IMR-90 (cell line): ENCODE measurements at regions not wholly inside any gene's neighbourhood (a gene's known extent, or its start where the extent isn't known, plus 50 kb on each side); places are given as distances from the start of the nearest gene placed in this dataset.

Experiments
- ATAC-seq: fragments of 200-7000 bp; cut with Tn5 transposase; 2 replicates; pipeline ENCODE4 v1.9.1; 2020; ENCODE audit warnings: low read depth, mild to moderate bottlenecking, moderate library complexity
- BruUV-seq: library from RNA; stranded (reverse); fragments of 400-500 nt; replicated peaks from 2 replicates; lab custom pipeline; 2021; lab: Mats Ljungman, UMichigan
- CTCF ChIA-PET: fragments of 300-600 bp; formaldehyde crosslinking; extraction: SDS; loops from one replicate; lab custom pipeline; 2021; ENCODE audit warnings: antibody characterized with exemption; lab: Yijun Ruan, JAX
- POLR2A ChIA-PET: fragments of 300-600 bp; sonication (Branson Sonifier 250); formaldehyde crosslinking; loops from one replicate; lab custom pipeline; 2022; ENCODE audit warnings: antibody characterized with exemption; ENCODE audit not compliant: unreplicated experiment; lab: Charles Lee
- DNase-seq: peaks from one replicate; pipeline ENCODE4 v3.0.0; 2013
- H2AFZ ChIP-seq: replicated peaks from 2 replicates; pipeline ENCODE3; 2013; ENCODE audit warnings: low read length, mild to moderate bottlenecking; ENCODE audit not compliant: poor library complexity
- H2AK5ac ChIP-seq: 2 replicates; pipeline ENCODE4 v1.6.1; 2013; ENCODE audit warnings: low read depth, low read length, inconsistent platforms
- H2AK9ac ChIP-seq: replicated peaks from 2 replicates; pipeline ENCODE3; 2013; ENCODE audit warnings: mild to moderate bottlenecking, low read depth, low read length, moderate library complexity; ENCODE audit not compliant: poor library complexity
- H2BK120ac ChIP-seq: 2 replicates; pipeline ENCODE4 v1.6.1; 2013; ENCODE audit warnings: low read depth, low read length, inconsistent platforms
- H2BK15ac ChIP-seq: 3 replicates; pipeline ENCODE4 v1.6.1; 2013; ENCODE audit warnings: low read depth, low read length, inconsistent platforms
- H2BK20ac ChIP-seq: 2 replicates; pipeline ENCODE4 v1.6.1; 2013; ENCODE audit warnings: low read depth, mild to moderate bottlenecking, inconsistent platforms, low read length, moderate library complexity
- H2BK5ac ChIP-seq: 2 replicates; pipeline ENCODE4 v1.6.1; 2013; ENCODE audit warnings: mild to moderate bottlenecking, low read depth, low read length, inconsistent platforms; ENCODE audit not compliant: poor library complexity, severe bottlenecking
- H3K14ac ChIP-seq: replicated peaks from 2 replicates; pipeline ENCODE4 v1.6.1; 2013; ENCODE audit warnings: low read depth, low read length, inconsistent platforms
- H3K18ac ChIP-seq: 2 replicates; pipeline ENCODE4 v1.6.1; 2013; ENCODE audit warnings: low read depth, low read length, control low read depth
- H3K23ac ChIP-seq: 2 replicates; pipeline ENCODE4 v1.6.1; 2013; ENCODE audit warnings: low read depth, low read length, inconsistent platforms
- H3K27ac ChIP-seq: 2 replicates; pipeline ENCODE4 v1.5.1; 2013; ENCODE audit warnings: mild to moderate bottlenecking, control low read depth, low read length; ENCODE audit not compliant: insufficient read depth
- H3K27me3 ChIP-seq: 2 replicates; pipeline ENCODE4 v1.6.1; 2013; ENCODE audit warnings: low read length; ENCODE audit not compliant: control insufficient read depth, insufficient read depth
- H3K36me3 ChIP-seq: 2 replicates; pipeline ENCODE4 v1.6.1; 2013; ENCODE audit warnings: low read length, mixed read lengths; ENCODE audit not compliant: control insufficient read depth, insufficient read depth
- H3K4ac ChIP-seq: 2 replicates; pipeline ENCODE4 v1.6.1; 2013; ENCODE audit warnings: low read depth, low read length, inconsistent platforms
- H3K4me1 ChIP-seq: 2 replicates; pipeline ENCODE4 v1.6.1; 2013; ENCODE audit warnings: low read length, mixed read lengths; ENCODE audit not compliant: control insufficient read depth, insufficient read depth
- H3K4me2 ChIP-seq: 2 replicates; pipeline ENCODE4 v1.6.1; 2013; ENCODE audit warnings: low read depth, mild to moderate bottlenecking, control low read depth, low read length, moderate library complexity
- H3K4me3 ChIP-seq: 2 replicates; pipeline ENCODE4 v1.5.1; 2013; ENCODE audit warnings: low read depth, mild to moderate bottlenecking, control low read depth, low read length, moderate library complexity; ENCODE audit not compliant: insufficient read depth
- H3K56ac ChIP-seq: 2 replicates; pipeline ENCODE4 v1.6.1; 2013; ENCODE audit warnings: low read length, inconsistent platforms; ENCODE audit not compliant: insufficient read depth; ENCODE audit errors: extremely low read depth
- H3K79me1 ChIP-seq, 2 experiments: 2 replicates each; pipeline ENCODE4 v1.6.1; 2013; ENCODE audit warnings: low read length in 2 of 2, inconsistent platforms in 1 of 2, low read depth in 1 of 2
- H3K9ac ChIP-seq: 2 replicates; pipeline ENCODE4 v1.6.1; 2013; ENCODE audit warnings: low read depth, low read length, control low read depth
- H3K9me1 ChIP-seq: 2 replicates; pipeline ENCODE4 v1.6.1; 2013; ENCODE audit warnings: low read length, inconsistent platforms; ENCODE audit not compliant: insufficient read depth
- H3K9me3 ChIP-seq: 2 replicates; pipeline ENCODE4 v1.6.1; 2013; ENCODE audit warnings: low read length; ENCODE audit not compliant: control insufficient read depth, insufficient read depth
- H4K20me1 ChIP-seq: 2 replicates; pipeline ENCODE4 v1.6.1; 2013; ENCODE audit warnings: low read length, inconsistent platforms; ENCODE audit not compliant: insufficient read depth
- H4K5ac ChIP-seq: 2 replicates; pipeline ENCODE4 v1.6.1; 2013; ENCODE audit warnings: mild to moderate bottlenecking, low read depth, low read length, control low read depth
- H4K8ac ChIP-seq, 2 experiments: 2 replicates each; pipeline ENCODE4 v1.6.1; 2013; ENCODE audit warnings: low read depth in 2 of 2, low read length in 2 of 2, control low read depth in 1 of 2, inconsistent platforms in 1 of 2
- H4K91ac ChIP-seq: 2 replicates; pipeline ENCODE4 v1.6.1; 2013; ENCODE audit warnings: low read depth, low read length, inconsistent platforms; ENCODE audit not compliant: insufficient read depth
- BHLHE40 ChIP-seq: fragments of 150-350 bp; IDR thresholded peaks from 2 replicates; pipeline ENCODE4 v1.6.1; 2016; ENCODE audit warnings: mild to moderate bottlenecking, low read depth, low read length
- CEBPB ChIP-seq: IDR thresholded peaks from 2 replicates; pipeline ENCODE4 v1.6.1; 2012; ENCODE audit warnings: low read depth, low read length, improper control_type of control experiment
- CHD1 ChIP-seq: IDR thresholded peaks from 2 replicates; pipeline ENCODE4 v1.6.1; 2012; ENCODE audit warnings: low read depth, low read length, improper control_type of control experiment
- CTCF ChIP-seq: conservative IDR thresholded peaks from 2 replicates; pipeline ENCODE4 v1.5.1; 2012; ENCODE audit warnings: mild to moderate bottlenecking, low read depth, low read length, improper control_type of control experiment
- FOS ChIP-seq: fragments of 150-350 bp; IDR thresholded peaks from 2 replicates; pipeline ENCODE4 v1.6.1; 2016; ENCODE audit warnings: low read depth, low read length
- MAFK ChIP-seq: IDR thresholded peaks from 2 replicates; pipeline ENCODE4 v1.6.1; 2012; ENCODE audit warnings: low read depth, low read length, improper control_type of control experiment
- MAZ ChIP-seq: IDR thresholded peaks from 2 replicates; pipeline ENCODE4 v1.6.1; 2012; ENCODE audit warnings: low read depth, mild to moderate bottlenecking, low read length, improper control_type of control experiment, moderate library complexity, borderline replicate concordance
- MXI1 ChIP-seq: IDR thresholded peaks from 2 replicates; pipeline ENCODE4 v1.6.1; 2012; ENCODE audit warnings: low read depth, mild to moderate bottlenecking, low read length, moderate library complexity, borderline replicate concordance
- NFE2L2 ChIP-seq: fragments of 150-350 bp; IDR thresholded peaks from 2 replicates; pipeline ENCODE4 v1.6.1; 2016; ENCODE audit warnings: low read depth, mild to moderate bottlenecking, low read length
- POLR2A ChIP-seq: IDR thresholded peaks from 2 replicates; pipeline ENCODE4 v1.6.1; 2012; ENCODE audit warnings: mild to moderate bottlenecking, low read depth, low read length
- RAD21 ChIP-seq: IDR thresholded peaks from 2 replicates; pipeline ENCODE4 v1.6.1; 2012; ENCODE audit warnings: low read length, improper control_type of control experiment
- RCOR1 ChIP-seq: IDR thresholded peaks from 2 replicates; pipeline ENCODE4 v1.6.1; 2012; ENCODE audit warnings: mild to moderate bottlenecking, low read length, improper control_type of control experiment; ENCODE audit not compliant: insufficient replicate concordance
- RFX5 ChIP-seq: IDR thresholded peaks from 2 replicates; pipeline ENCODE4 v1.8.0; 2012; ENCODE audit warnings: low read depth, mild to moderate bottlenecking, low read length, moderate library complexity
- SMC3 ChIP-seq: fragments of 150-350 bp; IDR thresholded peaks from 2 replicates; pipeline ENCODE4 v1.6.1; 2016; ENCODE audit warnings: low read depth, mild to moderate bottlenecking, antibody characterized with exemption, low read length, moderate library complexity
- USF2 ChIP-seq: fragments of 150-350 bp; IDR thresholded peaks from 2 replicates; pipeline ENCODE4 v1.6.1; 2017; ENCODE audit warnings: mild to moderate bottlenecking, antibody characterized with exemption, low read length, low read depth
- WGBS, 2 experiments: methylation state at CpG; one replicate each; pipeline versions ENCODE4 v1.1.5 to v1.1.7; 2013; ENCODE audit warnings: missing lambda C conversion rate in 2 of 2; ENCODE audit not compliant: insufficient read length in 1 of 2; ENCODE audit errors: extremely low coverage in 2 of 2; 5-methylcytosine and 5-hydroxymethylcytosine counted together
- dilution Hi-C: fragments of 300-500 bp; cut with HindIII; formaldehyde crosslinking; loops from one replicate; pipeline ENCODE4 v1.14.3; 2018; ENCODE audit warnings: low sequenced_read_pairs; ENCODE audit not compliant: unreplicated experiment
- in situ Hi-C: fragments of 300-500 bp; cut with MboI; formaldehyde crosslinking; loops from 3 replicates; pipeline ENCODE4 v1.14.3; 2019; ENCODE audit warnings: low sequenced_read_pairs, inconsistent platforms, mixed read lengths
- intact Hi-C: fragments of 100-400 bp; cut with micrococcal nuclease; formaldehyde crosslinking; loops from 2 replicates; pipeline ENCODE4 v1.10.0; 2022
- TF ChIP-seq, protein P1 (sequence below): fragments of 150-350 bp; IDR thresholded peaks from 2 replicates; pipeline ENCODE4 v1.6.1; 2016; ENCODE audit warnings: low read depth, mild to moderate bottlenecking, low read length, moderate library complexity, borderline replicate concordance

DNA sequence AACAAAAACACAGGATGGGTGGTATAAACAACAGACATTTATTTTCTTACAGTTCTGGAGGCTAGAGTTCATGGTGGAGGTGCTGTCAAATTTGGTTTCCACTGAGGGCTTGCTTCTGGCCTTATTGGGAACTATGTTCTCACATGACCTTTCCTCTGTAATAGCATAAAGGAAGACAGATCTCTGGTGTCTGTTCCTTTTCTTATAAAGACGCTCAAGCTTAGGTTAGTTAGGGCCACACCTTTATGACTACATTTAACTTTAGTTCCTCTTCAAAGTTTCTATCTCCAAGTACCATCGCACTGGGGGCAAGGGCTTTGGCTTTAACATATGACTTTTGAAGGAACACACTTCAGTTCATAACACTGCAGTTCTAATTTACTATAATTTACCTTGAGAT is 543.8 kb upstream of the CPEB2 start:
- ATAC-seq = no peak
- Histone ChIP-seq H3K56ac (no peak overlapping the region), H3K9me1 (no peaks in the 10 kb centered on the region), H3K4me1 (no peaks in the 10 kb centered on the region), H2BK15ac (no peak overlapping the region), H3K4me2 (no peak overlapping the region), H3K4me3 (no peak overlapping the region), H4K91ac (no peak overlapping the region), H3K4ac (no peak overlapping the region), H4K20me1 (no peaks in the 10 kb centered on the region), H3K27me3 (no peaks in the 10 kb centered on the region), H2BK5ac (no peak overlapping the region), H3K9me3 (no peaks in the 10 kb centered on the region), H2AK9ac (no peak overlapping the region), H2AFZ (no peak overlapping the region), H3K18ac (no peak overlapping the region), H2AK5ac (no peak overlapping the region), H3K36me3 (no peaks in the 10 kb centered on the region), H3K23ac (no peak overlapping the region), H2BK20ac (no peak overlapping the region), H4K8ac (no peak overlapping the region), H3K9ac (no peak overlapping the region), H3K79me1 (no peaks in the 10 kb centered on the region), H4K5ac (no peak overlapping the region), H2BK120ac (no peak overlapping the region), H3K14ac (no peak overlapping the region), H3K27ac (no peak overlapping the region)
- CTCF ChIA-PET = no interaction called here
- no CpG with 5 or more reads among the region's 2 CpGs for WGBS, 2 experiments
- no TSS peak for BruUV-seq
- intact Hi-C loops = no loop called here
- POLR2A ChIA-PET = no interaction called here
- dilution Hi-C loops = no loop called here
- in situ Hi-C loops = no loop called here
- DNase-seq = no peak
- no peak for TF ChIP-seq FOS
- no peak for TF ChIP-seq RFX5
- no peak for TF ChIP-seq CHD1
- TF ChIP-seq MXI1 = no peak
- no peak for TF ChIP-seq MAZ
- no peak for TF ChIP-seq RCOR1
- no peak for TF ChIP-seq CEBPB
- no peak for TF ChIP-seq SMC3
- TF ChIP-seq, protein P1, sequence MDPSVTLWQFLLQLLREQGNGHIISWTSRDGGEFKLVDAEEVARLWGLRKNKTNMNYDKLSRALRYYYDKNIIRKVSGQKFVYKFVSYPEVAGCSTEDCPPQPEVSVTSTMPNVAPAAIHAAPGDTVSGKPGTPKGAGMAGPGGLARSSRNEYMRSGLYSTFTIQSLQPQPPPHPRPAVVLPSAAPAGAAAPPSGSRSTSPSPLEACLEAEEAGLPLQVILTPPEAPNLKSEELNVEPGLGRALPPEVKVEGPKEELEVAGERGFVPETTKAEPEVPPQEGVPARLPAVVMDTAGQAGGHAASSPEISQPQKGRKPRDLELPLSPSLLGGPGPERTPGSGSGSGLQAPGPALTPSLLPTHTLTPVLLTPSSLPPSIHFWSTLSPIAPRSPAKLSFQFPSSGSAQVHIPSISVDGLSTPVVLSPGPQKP = no peak
- no peak for TF ChIP-seq USF2
- no peak for TF ChIP-seq CTCF
- TF ChIP-seq MAFK = no peak
- TF ChIP-seq POLR2A = no peak
- TF ChIP-seq NFE2L2 = no peak
- no peak for TF ChIP-seq RAD21
- no peak for TF ChIP-seq BHLHE40
